Activated CD8-positive, alpha-beta T cell treated with anti-CD3 and anti-CD28 coated beads for 36 hours (primary cell): ENCODE measurements at regions not wholly inside any gene's neighbourhood (a gene's known extent, or its start where the extent isn't known, plus 50 kb on each side); places are given as distances from the start of the nearest gene placed in this dataset.

Experiments
- ATAC-seq: fragments of 200-7000 bp; cut with Tn5 transposase; one replicate; pipeline ENCODE4 v1.10.0; 2021; ENCODE audit warnings: mild to moderate bottlenecking, moderate library complexity
- CTCF ChIA-PET: fragments of 350-600 bp; sonication (Branson Sonifier 250); formaldehyde crosslinking; loops from one replicate; lab custom pipeline; 2021; ENCODE audit warnings: antibody characterized with exemption; lab: Charles Lee
- POLR2A ChIA-PET: fragments of 350-600 bp; sonication (Branson Sonifier 250); formaldehyde crosslinking; loops from one replicate; lab custom pipeline; 2021; ENCODE audit warnings: antibody characterized with exemption; lab: Charles Lee
- DNase-seq: peaks from one replicate; pipeline ENCODE4 v3.0.0-alpha.2; 2020
- H3K27ac Mint-ChIP-seq: one replicate; pipeline ENCODE4 v1.8.0; 2021; ENCODE audit warnings: mild to moderate bottlenecking, mixed read lengths
- H3K27me3 Mint-ChIP-seq: one replicate; pipeline ENCODE4 v1.8.0; 2021; ENCODE audit warnings: mixed read lengths
- H3K36me3 Mint-ChIP-seq: one replicate; pipeline ENCODE4 v1.8.0; 2021; ENCODE audit warnings: low read depth, mixed read lengths
- H3K4me1 Mint-ChIP-seq: one replicate; pipeline ENCODE4 v1.8.0; 2021; ENCODE audit warnings: low read depth, mixed read lengths
- H3K4me3 Mint-ChIP-seq: one replicate; pipeline ENCODE4 v1.8.0; 2021; ENCODE audit warnings: mild to moderate bottlenecking, moderate library complexity, mixed read lengths
- H3K9me3 Mint-ChIP-seq: one replicate; pipeline ENCODE4 v1.8.0; 2021; ENCODE audit warnings: mixed read lengths
- CTCF ChIP-seq: fragments of 200-600 bp; IDR thresholded peaks from one replicate; pipeline ENCODE4 v1.8.0; 2022; ENCODE audit warnings: antibody characterized with exemption, mild to moderate bottlenecking
- intact Hi-C: fragments of 100-400 bp; cut with micrococcal nuclease; formaldehyde crosslinking; loops from one replicate; pipeline ENCODE4 v1.10.0; 2022

GRCh38 chr11:16612566-16613261 is 125.7 kb upstream of the C11orf58 start:
- peak overlapping the region; percentile 55 for H3K4me3 Mint-ChIP-seq
- H3K36me3 Mint-ChIP-seq = no peaks in the 10 kb centered on the region
- TF ChIP-seq CTCF = no peak
- ATAC-seq (no peak), DNase-seq (no peak)
- intact Hi-C loops = loop anchor here (5.0 kb wide), 1 partner anchor 670 kb away; no protein-coding TSS in a partner anchor
- no peaks in the 10 kb centered on the region for H3K9me3 Mint-ChIP-seq
- H3K4me1 Mint-ChIP-seq = peaks cover 16% of the 10 kb centered on the region
- CTCF ChIA-PET = interaction anchor here (1.1 to 1.9 kb wide), 4 partner anchors 11 to 672 kb away, joined by 3 to 23 read pairs (median 11); no protein-coding TSS in a partner anchor
- no peak overlapping the region for H3K27ac Mint-ChIP-seq
- POLR2A ChIA-PET = interaction anchor here (1.1 kb wide), 1 partner anchor 8 kb away, joined by 3 read pairs; no protein-coding TSS in a partner anchor
- H3K27me3 Mint-ChIP-seq = peaks cover 49% of the 10 kb centered on the region

- ChIA-PET POLR2A (no interaction called here), CTCF (no interaction called here)
- intact Hi-C loops = loop anchor here (5.0 kb wide), 1 partner anchor 670 kb away; no protein-coding TSS in a partner anchor
- Mint-ChIP-seq H3K27ac (no peak overlapping the region), H3K4me3 (no peak overlapping the region), H3K9me3 (no peaks in the 10 kb centered on the region), H3K36me3 (no peaks in the 10 kb centered on the region), H3K27me3 (peaks cover 49% of the 10 kb centered on the region), H3K4me1 (peaks cover 16% of the 10 kb centered on the region)
- DNase-seq = no peak
- no peak for TF ChIP-seq CTCF
- no peak for ATAC-seq
Measured at GRCh38 chr11:16611926-16612565, 126.4 kb upstream of the C11orf58 start.

GRCh38 chr11:16611401-16611921 is 127.0 kb upstream of the C11orf58 start:
- Mint-ChIP-seq H3K36me3 (no peaks in the 10 kb centered on the region), H3K27ac (no peak overlapping the region), H3K27me3 (peaks cover 49% of the 10 kb centered on the region), H3K9me3 (no peaks in the 10 kb centered on the region), H3K4me1 (peaks cover 18% of the 10 kb centered on the region), H3K4me3 (no peak overlapping the region)
- ChIA-PET POLR2A (no interaction called here), CTCF (no interaction called here)
- DNase-seq (no peak), ATAC-seq (no peak)
- intact Hi-C loops = loop anchor here (5.0 kb wide), 1 partner anchor 669 kb away; no protein-coding TSS in a partner anchor
- no peak for TF ChIP-seq CTCF

- peaks cover 52% of the 10 kb centered on the region for H3K27me3 Mint-ChIP-seq
- peaks cover 24% of the 10 kb centered on the region for H3K4me1 Mint-ChIP-seq
- no peak for TF ChIP-seq CTCF
- H3K27ac Mint-ChIP-seq = no peak overlapping the region
- DNase-seq (no peak), ATAC-seq (no peak)
- H3K36me3 Mint-ChIP-seq = peaks cover 3% of the 10 kb centered on the region
- POLR2A ChIA-PET = no interaction called here
- CTCF ChIA-PET = no interaction called here
- intact Hi-C loops = loop anchor here (5.0 kb wide), 1 partner anchor 669 kb away; no protein-coding TSS in a partner anchor
- H3K4me3 Mint-ChIP-seq = no peak overlapping the region
- no peaks in the 10 kb centered on the region for H3K9me3 Mint-ChIP-seq
Measured at GRCh38 chr11:16610738-16611388, 127.6 kb upstream of the C11orf58 start.
